ENCODE measurements at regions not wholly inside any gene's neighbourhood (a gene's known extent, or its start where the extent isn't known, plus 50 kb on each side); places are given as distances from the start of the nearest gene placed in this dataset.

- Mint-ChIP-seq H3K4me3 (no peak overlapping the region), H3K36me3 (no peaks in the 10 kb centered on the region), H3K4me1 (no peaks in the 10 kb centered on the region), H3K9me3 (no peaks in the 10 kb centered on the region), H3K27me3 (ENCODE audit: low read depth in 2 of 2) (no peaks in the 10 kb centered on the region), H3K27ac (no peak overlapping the region)
- Histone ChIP-seq H3K9me3 (ENCODE audit: control insufficient read depth, insufficient read depth, low read length) (peaks cover 3% of the 10 kb centered on the region), H3K4me3 (ENCODE audit: low read length) (no peak overlapping the region), H3K27me3 (ENCODE audit: control insufficient read depth, insufficient read depth, low read length) (no peaks in the 10 kb centered on the region), H3K27ac (ENCODE audit: low read length) (no peak overlapping the region), H3K36me3 (ENCODE audit: control insufficient read depth, insufficient read depth, low read length) (no peaks in the 10 kb centered on the region), H3K4me1 (ENCODE audit: control insufficient read depth, insufficient read depth, low read length) (no peaks in the 10 kb centered on the region)
- no peak for ATAC-seq
- WGBS (ENCODE audit: insufficient coverage) = 61% methylated on average over 2 of the region's 3 CpGs
- no peak for TF ChIP-seq CTCF (IDR thresholded peaks at IDR 0.05)
- intact Hi-C loops (cut with micrococcal nuclease) = no loop called here
- no peak for DNase-seq
These were observed 790.0 kb downstream of the PCDH18 start for GRCh38 chr4:136742333-136742732.

GRCh38 chr4:136741468-136741867 is 790.8 kb downstream of the PCDH18 start:
- WGBS (ENCODE audit: insufficient coverage) = 100% methylated on average over 1 of the region's 2 CpGs
- no peaks in the 10 kb centered on the region for H3K9me3 Mint-ChIP-seq
- intact Hi-C loops (cut with micrococcal nuclease) = no loop called here
- H3K36me3 Mint-ChIP-seq = no peaks in the 10 kb centered on the region
- TF ChIP-seq CTCF (IDR thresholded peaks at IDR 0.05) = no peak
- peaks cover 3% of the 10 kb centered on the region for H3K9me3 ChIP-seq (ENCODE audit: control insufficient read depth, insufficient read depth, low read length)
- H3K4me3 ChIP-seq (ENCODE audit: low read length) = no peak overlapping the region
- no peaks in the 10 kb centered on the region for H3K36me3 ChIP-seq (ENCODE audit: control insufficient read depth, insufficient read depth, low read length)
- no peak overlapping the region for H3K27ac Mint-ChIP-seq
- no peaks in the 10 kb centered on the region for H3K4me1 Mint-ChIP-seq
- ATAC-seq (no peak), DNase-seq (no peak)
- no peak overlapping the region for H3K27ac ChIP-seq (ENCODE audit: low read length)
- H3K4me1 ChIP-seq (ENCODE audit: control insufficient read depth, insufficient read depth, low read length) = no peaks in the 10 kb centered on the region
- H3K27me3 Mint-ChIP-seq (ENCODE audit: low read depth in 2 of 2) = no peaks in the 10 kb centered on the region
- no peaks in the 10 kb centered on the region for H3K27me3 ChIP-seq (ENCODE audit: control insufficient read depth, insufficient read depth, low read length)
- H3K4me3 Mint-ChIP-seq = no peak overlapping the region

GRCh38 chr4:136740326-136740725 is 792.0 kb downstream of the PCDH18 start:
- Histone ChIP-seq H3K4me1 (ENCODE audit: control insufficient read depth, insufficient read depth, low read length) (no peaks in the 10 kb centered on the region), H3K4me3 (ENCODE audit: low read length) (no peak overlapping the region), H3K36me3 (ENCODE audit: control insufficient read depth, insufficient read depth, low read length) (no peaks in the 10 kb centered on the region), H3K27me3 (ENCODE audit: control insufficient read depth, insufficient read depth, low read length) (no peaks in the 10 kb centered on the region), H3K9me3 (ENCODE audit: control insufficient read depth, insufficient read depth, low read length) (peaks cover 3% of the 10 kb centered on the region), H3K27ac (ENCODE audit: low read length) (no peak overlapping the region)
- Mint-ChIP-seq H3K27me3 (ENCODE audit: low read depth in 2 of 2) (no peaks in the 10 kb centered on the region), H3K4me1 (no peaks in the 10 kb centered on the region), H3K4me3 (no peak overlapping the region), H3K27ac (no peak overlapping the region), H3K9me3 (no peaks in the 10 kb centered on the region), H3K36me3 (no peaks in the 10 kb centered on the region)
- intact Hi-C loops (cut with micrococcal nuclease) = no loop called here
- DNase-seq (no peak), ATAC-seq (no peak)
- no peak for TF ChIP-seq CTCF (IDR thresholded peaks at IDR 0.05)
- WGBS (ENCODE audit: insufficient coverage) = 96% methylated on average over 2 of the region's 4 CpGs

GRCh38 chr4:136737066-136737465 is 795.2 kb downstream of the PCDH18 start:
- DNase-seq = no peak
- Histone ChIP-seq H3K36me3 (ENCODE audit: control insufficient read depth, insufficient read depth, low read length) (no peaks in the 10 kb centered on the region), H3K27ac (ENCODE audit: low read length) (no peak overlapping the region), H3K27me3 (ENCODE audit: control insufficient read depth, insufficient read depth, low read length) (no peaks in the 10 kb centered on the region), H3K4me3 (ENCODE audit: low read length) (no peak overlapping the region), H3K4me1 (ENCODE audit: control insufficient read depth, insufficient read depth, low read length) (no peaks in the 10 kb centered on the region), H3K9me3 (ENCODE audit: control insufficient read depth, insufficient read depth, low read length) (no peaks in the 10 kb centered on the region)
- Mint-ChIP-seq H3K4me1 (no peaks in the 10 kb centered on the region), H3K27ac (no peak overlapping the region), H3K4me3 (no peak overlapping the region), H3K36me3 (no peaks in the 10 kb centered on the region), H3K9me3 (no peaks in the 10 kb centered on the region), H3K27me3 (ENCODE audit: low read depth in 2 of 2) (no peaks in the 10 kb centered on the region)
- no peak for TF ChIP-seq CTCF (IDR thresholded peaks at IDR 0.05)
- no peak for ATAC-seq
- intact Hi-C loops (cut with micrococcal nuclease) = no loop called here

Measured in natural killer cell (primary cell).